ENCODE measurements at regions not wholly inside any gene's neighbourhood (a gene's known extent, or its start where the extent isn't known, plus 50 kb on each side); places are given as distances from the start of the nearest gene placed in this dataset.
A peak's percentile ranks its signal among the peaks of the same experiment; 100 is the strongest.

- H3K4me1 ChIP-seq (ENCODE audit: low read depth): no peaks in the 10 kb centered on the region
- peak in 1 of 2 donors; percentile 19 for DNase-seq (ENCODE audit: low read depth in 1 of 2, low spot score in 1 of 2)
Observed at GRCh38 chr2:217471319-217471718, 531.5 kb downstream of the TNS1 start.

DNA sequence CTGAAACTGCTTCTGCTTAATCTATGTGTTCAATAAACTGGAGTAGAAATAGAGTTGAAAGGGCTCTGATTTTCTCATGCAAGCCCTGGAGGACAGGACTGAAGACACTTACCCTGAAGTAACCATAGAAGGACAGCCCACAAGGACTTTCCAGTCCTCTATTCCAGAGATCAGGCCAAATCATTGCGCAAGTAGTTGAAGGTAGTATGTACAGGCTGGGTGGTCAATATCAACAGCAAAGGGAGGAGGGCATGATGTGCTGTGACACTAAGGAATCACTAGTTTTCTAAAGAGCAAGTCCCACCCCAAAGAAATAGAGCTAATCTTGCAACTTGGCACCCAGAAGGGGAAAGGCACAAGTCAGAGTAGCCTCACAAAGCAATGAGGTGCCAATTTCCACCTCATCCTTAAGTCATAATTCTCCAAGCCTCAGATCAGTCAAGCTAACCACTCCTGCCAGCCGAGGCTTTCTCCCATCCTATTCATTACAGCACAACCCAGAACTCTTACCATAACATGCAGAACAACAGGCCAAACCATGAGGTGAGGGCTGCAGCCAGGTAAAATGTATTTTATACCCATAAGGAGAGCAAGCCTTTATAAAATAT is 533.5 kb downstream of the TNS1 start:
- Histone ChIP-seq H3K27me3 (peaks cover 5% of the 10 kb centered on the region), H3K36me3 (no peaks in the 10 kb centered on the region), H3K27ac (no peak overlapping the region), H3K4me1 (ENCODE audit: low read depth) (no peaks in the 10 kb centered on the region), H3K9me3 (ENCODE audit: low read depth) (no peaks in the 10 kb centered on the region), H3K4me3 (no peak overlapping the region)
- TF ChIP-seq CTCF (IDR thresholded peaks at IDR 0.05; ENCODE audit: low read depth, low read length): no peak
- no peak for DNase-seq (ENCODE audit: low read depth in 1 of 2, low spot score in 1 of 2)

More at GRCh38 chr2:217471319-217471718, 531.5 kb downstream of the TNS1 start:
- H3K27me3 ChIP-seq: peaks cover 5% of the 10 kb centered on the region
- H3K36me3 ChIP-seq: no peaks in the 10 kb centered on the region
- H3K27ac ChIP-seq: no peak overlapping the region
- no peak overlapping the region for H3K4me3 ChIP-seq
- no peak for TF ChIP-seq CTCF (IDR thresholded peaks at IDR 0.05; ENCODE audit: low read depth, low read length)
- H3K9me3 ChIP-seq (ENCODE audit: low read depth): no peaks in the 10 kb centered on the region

DNA sequence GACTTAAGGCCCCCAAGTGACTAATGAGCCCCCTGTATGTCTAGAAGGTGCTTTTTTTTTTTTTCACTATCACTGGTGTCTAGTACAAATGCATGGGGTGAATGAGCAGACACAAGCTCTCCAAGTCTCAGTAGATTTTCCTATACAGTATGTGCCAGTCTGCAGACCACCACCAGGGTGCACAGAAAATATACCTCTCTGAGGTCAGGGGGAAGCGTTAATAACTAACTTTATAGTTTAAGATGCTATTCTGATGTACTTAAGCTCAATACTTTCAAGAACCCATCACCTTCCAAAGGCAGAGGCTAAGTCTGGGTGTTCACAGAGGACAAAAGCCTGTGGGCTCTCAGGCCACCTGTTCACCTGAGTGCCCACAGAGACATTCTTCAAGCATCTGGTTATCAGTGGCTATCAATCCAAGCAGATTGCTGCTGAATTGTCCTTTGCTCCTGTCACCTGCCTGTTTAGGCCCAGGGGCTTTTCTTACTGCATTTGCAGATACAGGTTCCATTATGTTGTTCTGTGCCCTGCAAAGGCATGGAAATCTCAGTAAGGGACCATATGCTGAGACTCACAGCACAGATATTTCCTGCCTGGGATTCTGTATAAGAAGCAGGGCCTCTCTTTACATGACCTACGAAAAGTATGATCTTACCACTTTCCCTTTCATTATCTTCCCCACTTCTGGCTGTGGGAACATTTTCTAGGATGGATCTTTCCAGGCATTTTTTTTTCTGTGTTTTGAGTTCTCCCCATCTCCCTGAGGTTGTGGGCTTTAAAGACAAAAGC is 534.6 kb downstream of the TNS1 start:
- no peaks in the 10 kb centered on the region for H3K4me1 ChIP-seq (ENCODE audit: low read depth)
- no peak for DNase-seq (ENCODE audit: low read depth in 1 of 2, low spot score in 1 of 2)
- TF ChIP-seq CTCF (IDR thresholded peaks at IDR 0.05; ENCODE audit: low read depth, low read length): no peak
- H3K36me3 ChIP-seq: no peaks in the 10 kb centered on the region
- no peak overlapping the region for H3K27ac ChIP-seq
- no peaks in the 10 kb centered on the region for H3K9me3 ChIP-seq (ENCODE audit: low read depth)
- H3K27me3 ChIP-seq: peaks cover 5% of the 10 kb centered on the region
- H3K4me3 ChIP-seq: no peak overlapping the region

DNA sequence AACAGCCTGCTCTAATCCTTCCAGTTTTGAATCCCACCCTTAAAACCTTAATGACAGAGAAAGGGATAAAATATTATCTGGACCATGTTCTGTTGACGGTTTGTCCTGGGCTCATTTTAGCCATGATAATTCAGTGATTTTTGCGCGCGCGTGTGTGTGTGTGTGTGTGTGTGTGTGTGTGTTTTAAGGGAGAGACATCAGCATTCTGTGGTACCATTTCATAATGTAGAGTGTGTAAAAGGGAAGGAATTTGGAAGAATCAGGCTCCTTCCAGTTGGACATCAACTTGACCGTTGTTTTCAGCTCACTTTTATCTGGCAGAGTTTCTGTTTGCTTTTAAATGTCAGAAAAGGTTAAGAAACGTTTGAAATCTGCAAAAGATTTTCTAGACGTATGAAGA is 535.5 kb downstream of the TNS1 start:
- DNase-seq (ENCODE audit: low read depth in 1 of 2, low spot score in 1 of 2): peak in 1 of 2 donors; percentile 18
- TF ChIP-seq CTCF (IDR thresholded peaks at IDR 0.05; ENCODE audit: low read depth, low read length): no peak
- H3K4me1 ChIP-seq (ENCODE audit: low read depth): no peaks in the 10 kb centered on the region
- H3K36me3 ChIP-seq: no peaks in the 10 kb centered on the region
- no peak overlapping the region for H3K4me3 ChIP-seq
- H3K27ac ChIP-seq: no peak overlapping the region
- peaks cover 5% of the 10 kb centered on the region for H3K27me3 ChIP-seq
- no peaks in the 10 kb centered on the region for H3K9me3 ChIP-seq (ENCODE audit: low read depth)

DNA sequence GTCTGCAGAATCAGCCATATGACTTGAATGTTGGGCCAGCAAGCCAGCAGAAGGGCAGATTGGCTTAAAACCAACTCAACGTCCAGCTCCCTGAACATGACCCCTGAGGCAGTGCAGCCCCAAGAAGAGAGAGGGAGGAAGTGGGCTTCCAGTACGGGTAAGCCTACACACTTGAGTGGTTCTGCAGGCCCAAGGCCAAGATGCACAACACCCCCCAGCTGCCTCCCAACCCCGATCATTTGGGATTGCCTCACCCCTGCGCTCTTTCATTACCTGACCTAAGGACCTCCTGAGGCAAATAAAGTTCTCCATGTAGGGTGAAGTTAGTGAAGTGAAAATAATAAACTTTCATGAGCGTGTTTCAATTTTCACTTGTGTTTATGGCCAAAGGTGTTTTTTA is 536.0 kb downstream of the TNS1 start:
- H3K9me3 ChIP-seq (ENCODE audit: low read depth): no peaks in the 10 kb centered on the region
- H3K36me3 ChIP-seq: no peaks in the 10 kb centered on the region
- DNase-seq (ENCODE audit: low read depth in 1 of 2, low spot score in 1 of 2): no peak
- H3K4me1 ChIP-seq (ENCODE audit: low read depth): no peaks in the 10 kb centered on the region
- no peak overlapping the region for H3K27ac ChIP-seq
- no peak overlapping the region for H3K4me3 ChIP-seq
- no peak for TF ChIP-seq CTCF (IDR thresholded peaks at IDR 0.05; ENCODE audit: low read depth, low read length)
- peaks cover under 1% of the 10 kb centered on the region for H3K27me3 ChIP-seq
